Activated T-cell treated with anti-CD3 and anti-CD28 coated beads for 24 hours (primary cell): ENCODE measurements at regions not wholly inside any gene's neighbourhood (a gene's known extent, or its start where the extent isn't known, plus 50 kb on each side); places are given as distances from the start of the nearest gene placed in this dataset.

ENCODE experiments used
- DNase-seq: peaks from one replicate; pipeline ENCODE4 v3.0.0-alpha.2; 2020; ENCODE audit warnings: low read depth

DNA sequence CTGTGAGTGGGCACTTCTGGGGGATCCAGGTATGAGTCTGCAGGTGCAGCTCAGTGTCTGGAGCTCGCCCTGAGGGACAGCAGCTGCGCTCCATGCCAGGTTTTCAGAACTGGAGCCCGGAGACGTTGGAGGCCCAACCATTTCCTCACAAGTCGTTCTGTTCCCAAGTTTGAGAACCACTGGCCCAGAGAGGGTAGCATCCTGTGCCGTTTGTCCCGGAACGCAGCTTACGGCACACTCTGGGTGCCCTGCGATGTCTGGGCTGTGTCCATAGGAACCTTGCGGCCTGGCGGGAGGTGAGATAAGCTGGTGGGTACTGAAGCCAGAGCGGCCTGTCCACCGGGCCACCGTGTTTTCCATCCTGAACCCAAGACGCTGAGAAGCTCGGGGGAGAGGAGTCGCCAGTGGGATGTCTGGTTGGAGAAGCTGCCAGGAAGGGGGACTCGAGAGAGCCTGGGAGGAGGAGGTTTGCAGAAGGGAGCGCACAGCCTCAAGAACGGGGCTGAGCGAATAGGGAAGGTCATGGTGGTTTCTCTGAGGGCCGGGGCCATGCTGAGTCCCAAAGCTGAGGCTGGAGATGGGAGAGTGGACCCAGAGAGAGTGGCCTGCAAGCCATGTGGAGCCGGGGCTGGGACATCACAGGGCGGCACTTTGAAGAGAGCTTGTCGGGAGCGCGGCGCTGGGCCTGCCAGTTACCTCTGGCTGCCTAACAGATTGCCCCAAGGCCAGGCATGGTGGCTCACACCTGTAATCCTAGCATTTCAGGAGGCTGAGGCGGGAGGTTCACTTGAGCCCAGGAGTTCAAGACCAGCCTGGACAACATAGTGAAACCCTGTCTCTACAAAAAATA, 211.0 kb upstream of the GSE1 start:
- DNase-seq: no peak

DNA sequence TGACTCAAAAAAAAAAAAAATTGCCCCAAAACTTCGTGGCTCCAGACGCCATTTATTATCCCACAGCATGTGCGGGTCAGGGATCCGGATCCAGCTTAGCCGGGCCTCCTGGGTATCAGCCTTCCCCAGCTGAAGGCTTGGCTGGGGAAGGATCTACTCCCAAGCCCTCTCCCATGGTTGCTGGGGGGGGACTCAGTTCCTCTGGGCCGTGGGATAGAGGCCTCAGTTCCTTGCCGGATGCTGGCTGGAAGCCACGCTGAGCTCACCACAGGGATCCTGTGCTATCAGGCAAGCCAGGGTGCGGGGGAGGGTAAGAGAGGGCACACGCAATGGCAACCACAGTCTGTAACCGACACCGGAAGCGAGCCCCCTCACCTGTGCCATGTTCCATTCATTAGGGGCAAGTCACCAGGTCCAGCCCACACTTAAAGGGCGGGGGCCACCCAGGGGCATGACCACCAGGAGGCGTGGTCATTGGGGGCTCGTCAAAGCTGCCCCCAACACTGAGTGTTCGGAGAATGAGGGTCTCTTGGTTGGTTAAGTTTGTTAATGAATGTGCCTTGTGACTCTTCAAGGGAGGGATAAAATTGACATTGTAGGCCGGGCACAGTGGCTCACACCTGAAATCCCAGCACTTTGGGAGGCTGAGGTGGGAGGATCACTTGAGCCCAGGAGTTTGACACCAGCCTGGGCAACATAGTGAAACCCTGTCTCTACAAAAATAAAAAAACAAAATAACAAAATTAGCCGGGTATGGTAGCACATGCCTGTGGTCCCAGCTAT, 210.0 kb upstream of the GSE1 start:
- no peak for DNase-seq

- no peak for DNase-seq
These were observed 209.4 kb upstream of the GSE1 start for GRCh38 chr16:85403693-85404092.

DNA sequence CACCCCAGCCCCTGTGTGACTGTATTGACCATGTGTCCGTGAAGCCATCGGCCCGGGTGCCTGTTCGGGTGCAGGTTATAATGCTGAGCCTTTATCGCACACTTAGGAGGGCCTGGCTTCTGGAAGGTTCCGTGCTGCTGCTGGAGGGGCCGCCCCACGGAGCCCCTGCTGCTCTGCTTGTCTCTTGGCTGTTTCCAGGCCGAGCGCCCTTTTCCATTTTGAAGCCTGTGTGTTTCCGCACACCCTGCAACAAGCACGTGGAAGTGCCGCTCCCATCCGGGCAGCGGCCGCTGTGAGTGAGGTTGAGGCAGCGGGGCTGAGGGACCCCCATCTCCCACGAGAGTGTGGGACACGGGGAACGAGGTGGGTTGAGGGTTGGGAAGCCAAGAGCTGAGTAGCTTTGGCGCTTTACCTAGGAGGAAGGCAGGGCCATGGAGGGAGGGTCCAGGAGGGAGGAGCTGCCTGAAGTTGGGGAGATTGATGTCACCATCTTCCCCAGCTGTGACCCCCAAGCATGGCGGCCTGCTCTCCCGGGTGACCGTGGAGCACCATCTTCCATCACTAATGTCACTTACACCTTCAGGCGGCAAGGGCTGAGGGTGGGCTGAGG, 200.1 kb upstream of the GSE1 start:
- no peak for DNase-seq

GRCh38 chr16:85413691-85414663, 199.1 kb upstream of the GSE1 start:
- DNase-seq: no peak

GRCh38 chr16:85415196-85416090, 197.7 kb upstream of the GSE1 start:
- no peak for DNase-seq

DNA sequence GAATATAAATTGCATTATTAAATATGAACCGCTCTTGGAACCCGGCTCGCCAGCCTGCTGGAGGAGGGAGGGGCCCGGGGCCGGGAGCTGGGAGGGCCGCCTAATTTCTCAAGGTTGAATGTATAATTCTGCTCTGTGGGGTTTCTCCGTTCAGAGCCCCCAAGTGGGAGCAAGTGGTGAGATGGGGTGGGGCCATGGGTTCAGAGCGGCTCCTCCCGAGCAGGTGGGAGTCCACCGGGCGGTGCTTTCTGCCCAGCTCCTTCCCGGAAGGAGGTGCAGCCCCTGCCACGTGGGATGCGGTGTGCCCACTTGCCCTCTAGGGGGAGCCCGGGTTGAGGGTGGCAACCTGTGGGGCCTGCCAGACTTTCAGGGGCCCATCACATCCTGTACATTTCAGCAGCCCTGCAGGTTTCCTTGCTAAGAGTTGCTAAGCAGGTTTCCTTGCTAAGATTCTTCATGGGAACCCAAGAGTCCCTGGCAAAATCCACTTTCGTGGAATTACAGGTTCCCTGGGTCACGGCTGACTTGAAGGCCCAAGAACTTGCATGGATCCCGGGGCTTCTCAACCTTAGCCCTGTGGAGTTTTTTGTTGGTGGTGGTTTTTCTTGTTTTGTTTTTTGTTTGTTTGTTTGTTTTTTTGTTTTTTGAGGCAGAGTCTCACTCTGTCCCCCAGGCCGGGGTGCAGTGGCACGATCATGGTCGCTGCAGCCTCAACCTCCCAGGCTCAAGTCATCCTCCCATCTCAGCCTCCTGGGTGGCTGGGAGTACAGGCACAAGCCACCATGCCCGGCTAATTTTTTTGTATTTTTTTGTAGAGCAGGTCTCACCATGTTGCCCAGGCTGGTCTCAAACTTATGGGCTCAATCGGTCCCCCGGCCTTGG, 196.7 kb upstream of the GSE1 start:
- DNase-seq: peak; percentile 65

DNA sequence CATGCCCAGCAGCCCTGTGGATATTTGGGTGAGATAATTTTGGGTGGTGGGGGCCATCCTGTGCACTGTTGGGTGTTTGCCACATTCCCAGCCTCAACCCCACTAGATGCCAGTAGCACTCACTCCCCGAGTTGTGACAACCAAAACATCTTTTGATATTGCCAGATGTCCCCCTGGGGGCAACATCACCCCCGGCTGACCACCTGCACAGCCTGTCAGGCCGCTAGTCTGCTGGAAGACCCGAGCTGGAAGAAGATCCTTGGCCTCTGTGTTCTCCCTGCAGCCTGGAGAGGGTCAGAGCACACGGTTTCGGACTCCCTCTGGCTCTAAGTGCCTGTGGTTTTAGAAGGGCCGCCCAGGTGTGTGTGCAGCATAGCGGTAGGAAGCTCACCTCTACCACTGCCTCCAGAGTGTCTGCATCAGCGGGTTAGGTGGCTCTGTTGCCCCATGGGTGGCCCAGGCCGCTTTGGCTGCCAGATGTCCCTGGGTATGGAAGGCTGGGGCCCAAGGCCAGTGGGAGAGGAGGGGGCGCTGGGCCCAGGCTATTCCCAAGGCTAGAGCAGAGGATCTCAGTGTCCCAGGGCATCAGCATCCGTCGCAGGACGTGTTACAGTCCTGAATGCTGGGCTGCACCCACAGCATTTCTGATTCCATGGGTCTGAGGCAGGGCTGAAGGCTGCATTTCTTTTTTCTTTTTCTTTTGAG, 195.8 kb upstream of the GSE1 start:
- DNase-seq: no peak

DNA sequence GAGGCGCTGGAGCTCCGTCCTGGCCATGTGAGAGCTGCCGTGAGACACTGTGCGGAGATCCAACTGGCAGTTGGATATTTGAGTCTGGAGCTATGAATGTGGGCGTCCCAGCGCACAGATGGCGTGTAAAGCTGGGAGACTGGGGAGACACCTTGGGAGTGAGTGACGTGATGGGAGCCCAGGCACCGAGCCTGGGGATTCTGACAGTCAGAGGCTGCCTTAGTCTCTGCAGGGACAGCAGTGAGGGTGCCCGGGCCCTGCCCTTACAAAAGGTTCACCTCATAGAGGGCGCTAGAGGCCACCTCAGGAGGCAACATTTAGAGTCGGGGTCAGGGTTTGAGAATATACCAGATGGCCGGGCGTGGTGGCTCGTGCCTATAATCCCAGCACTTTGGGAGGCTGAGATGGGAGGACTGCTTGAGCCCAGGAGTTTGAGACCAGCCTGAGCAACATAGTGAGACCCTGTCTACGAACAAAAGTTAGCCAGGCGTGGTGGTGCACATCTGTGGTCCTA, 194.1 kb upstream of the GSE1 start:
- DNase-seq: no peak

GRCh38 chr16:85419503-85420408, 193.4 kb upstream of the GSE1 start:
- no peak for DNase-seq

DNA sequence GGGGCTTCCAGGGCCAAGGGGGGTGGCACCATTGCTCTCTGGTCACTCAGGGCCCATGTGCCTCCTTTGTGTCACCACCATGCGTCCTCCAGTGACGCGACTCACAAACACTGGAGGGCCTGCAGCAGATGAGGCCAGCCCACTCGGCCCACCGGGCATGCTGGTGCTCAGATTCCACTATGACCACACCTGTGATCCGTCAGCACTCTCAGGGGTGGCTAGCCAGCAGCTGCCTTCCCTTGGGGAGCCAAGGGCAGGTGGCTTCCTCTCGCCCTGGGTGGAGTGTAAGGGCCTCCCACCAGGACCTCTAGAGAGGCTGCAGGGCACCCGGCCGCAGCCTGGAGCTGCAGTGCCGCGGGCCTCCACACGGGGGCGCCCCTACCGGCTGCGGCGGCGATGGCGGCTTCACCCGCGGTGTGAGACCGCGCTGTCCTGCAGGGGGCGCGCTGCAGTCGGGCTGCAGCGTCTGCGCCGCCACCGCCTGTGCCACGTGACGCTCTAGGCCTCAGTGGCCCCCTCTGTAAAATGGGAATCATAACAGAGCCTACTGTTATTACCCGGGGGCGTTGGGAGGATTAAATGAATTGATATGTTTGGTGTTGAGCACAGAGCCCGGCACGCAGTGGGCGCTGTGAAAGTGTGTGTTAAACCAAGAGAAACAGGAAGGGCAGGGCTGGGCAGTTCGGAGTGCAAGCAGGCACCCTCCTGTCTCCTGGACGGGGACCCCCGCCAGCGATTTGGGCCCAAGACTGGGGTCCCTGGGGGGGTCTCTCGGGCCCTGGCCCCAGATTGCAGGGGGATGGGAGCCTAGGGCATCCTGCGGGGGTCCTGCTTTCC, 192.4 kb upstream of the GSE1 start:
- peak; percentile 66 for DNase-seq

DNA sequence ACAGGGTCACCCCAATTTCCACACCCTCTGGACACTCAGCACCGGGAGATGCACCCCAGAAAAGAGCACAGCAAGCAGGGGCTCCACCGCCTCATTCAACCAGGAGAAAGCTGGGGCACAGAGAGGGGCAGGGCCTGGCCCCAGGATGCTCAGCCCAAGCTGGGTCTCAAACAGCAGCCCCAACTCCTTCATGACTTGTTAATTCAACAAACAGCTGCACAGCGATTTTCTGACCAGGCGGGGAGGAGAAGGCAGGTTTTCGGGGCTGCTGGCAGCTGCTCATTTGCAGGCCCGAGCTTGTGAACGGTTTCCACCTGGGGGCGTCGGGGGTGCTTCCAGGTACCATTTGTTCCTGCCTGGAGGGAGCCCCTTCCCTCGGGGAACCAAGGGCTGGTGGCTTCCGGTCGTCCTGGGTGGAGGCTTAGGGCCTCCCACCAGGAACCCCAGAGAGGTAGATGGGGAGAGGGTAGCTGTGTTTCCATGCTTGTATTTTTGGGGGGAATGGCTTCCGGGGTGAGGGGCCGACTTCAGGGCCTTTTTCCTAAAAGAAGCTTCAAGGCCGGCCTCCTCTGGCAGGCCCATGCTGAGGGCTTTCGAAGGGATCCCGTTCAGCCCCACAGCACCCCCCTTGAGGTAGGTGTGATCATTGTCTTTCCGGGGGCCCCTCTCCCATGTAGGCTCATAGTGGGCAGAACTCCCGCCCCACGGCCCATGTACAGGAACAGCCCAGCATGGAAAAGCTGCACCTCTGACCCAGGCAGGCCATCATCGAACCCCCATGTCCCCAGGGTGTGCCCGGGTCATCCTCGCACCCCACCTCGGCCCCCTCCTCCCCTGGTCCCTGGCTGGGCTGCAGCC, 191.6 kb upstream of the GSE1 start:
- no peak for DNase-seq

DNA sequence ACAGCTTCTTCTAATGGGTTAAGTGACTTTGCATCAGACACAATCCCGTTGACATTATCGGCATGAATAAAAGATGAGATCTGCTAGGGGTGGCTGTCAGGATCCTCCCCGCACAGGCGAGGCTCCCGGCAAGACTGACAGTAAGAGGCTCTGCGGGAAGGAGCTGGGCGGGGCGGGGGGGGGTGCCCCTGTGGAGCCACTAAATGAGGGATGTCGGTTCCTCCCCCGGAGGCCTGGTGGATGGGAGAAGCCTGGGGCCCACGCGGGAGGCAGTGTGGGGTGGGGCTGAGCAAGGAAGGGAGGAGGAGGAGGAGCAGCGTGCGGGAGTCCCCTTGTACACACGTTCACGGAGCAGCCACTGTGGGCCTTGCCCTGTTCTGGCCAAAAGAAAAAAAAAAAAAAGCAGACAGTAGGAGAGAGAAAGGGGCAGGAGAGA, 190.9 kb upstream of the GSE1 start:
- DNase-seq: no peak

DNA sequence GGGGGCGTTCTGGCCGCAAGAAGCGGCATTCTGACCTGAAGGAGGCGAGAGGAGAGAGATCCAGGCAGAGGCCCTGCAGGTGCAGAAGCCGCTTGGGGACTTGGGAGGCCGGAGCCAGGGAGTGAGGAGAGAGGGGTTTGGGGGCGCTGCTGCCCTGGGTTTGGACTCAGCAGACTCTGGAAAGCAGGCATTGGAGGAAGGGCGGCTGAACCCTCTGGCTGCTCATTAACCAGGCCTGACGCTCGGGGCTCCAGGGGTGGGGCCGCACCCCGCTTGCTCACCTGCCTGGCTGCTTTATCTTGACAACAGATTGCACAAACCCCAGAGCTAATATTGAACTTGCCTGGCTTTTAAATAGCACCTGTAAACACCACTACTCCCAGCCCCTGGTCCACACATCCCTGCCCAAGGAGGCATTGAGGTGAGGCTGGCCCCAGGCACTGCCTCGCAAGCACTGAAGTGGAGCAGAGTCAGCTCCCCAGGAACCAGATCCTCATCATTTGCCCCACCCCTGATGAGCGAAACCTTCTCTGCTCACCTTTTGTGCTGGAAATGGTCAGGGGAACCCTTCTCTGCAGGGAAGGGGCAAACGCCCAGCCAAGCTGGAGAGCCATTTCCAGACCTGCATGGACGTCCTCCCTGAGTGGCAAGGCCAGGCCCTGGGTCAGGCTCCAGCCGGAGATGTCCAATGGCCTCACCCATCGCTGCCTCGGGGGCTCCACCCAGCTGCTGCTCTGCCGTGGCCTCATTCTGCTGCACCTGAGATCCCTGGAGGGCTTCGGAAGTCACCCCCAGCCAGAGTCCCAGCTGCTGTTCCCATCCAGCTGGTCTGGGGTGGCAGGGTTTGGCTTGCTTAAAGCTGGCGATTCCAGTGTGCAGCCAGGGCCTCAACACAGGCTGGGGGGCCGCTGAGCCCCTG, 190.2 kb upstream of the GSE1 start:
- no peak for DNase-seq

- DNase-seq: no peak
These were observed 189.5 kb upstream of the GSE1 start for GRCh38 chr16:85423631-85424030.
